ENCODE measurements at regions not wholly inside any gene's neighbourhood (a gene's known extent, or its start where the extent isn't known, plus 50 kb on each side); places are given as distances from the start of the nearest gene placed in this dataset.
"Not testable (repeated sequence)": the region's sequence is repeated elsewhere in the genome, so short reads cannot be mapped to it uniquely, and the experiment has no call there.

- not testable (repeated sequence) for H3K14ac ChIP-seq (ENCODE audit: low read length); H3K18ac ChIP-seq (ENCODE audit: low read length); H2BK5ac ChIP-seq (ENCODE audit: low read depth, low read length, poor library complexity); H3K79me1 ChIP-seq (ENCODE audit: low read length); H3K23ac ChIP-seq (ENCODE audit: low read length); H3K4ac ChIP-seq (ENCODE audit: low read depth, low read length); H3K27ac ChIP-seq (ENCODE audit: low read depth, low read length); H3K9me3 ChIP-seq (ENCODE audit: insufficient read depth, low read depth, low read length); H3K4me3 ChIP-seq (ENCODE audit: low read depth, low read length); DNase-seq; H3K4me1 ChIP-seq (ENCODE audit: control insufficient read depth in 1 of 2, insufficient read depth in 2 of 2, low read length in 2 of 2); H3K79me2 ChIP-seq (ENCODE audit: control insufficient read depth, insufficient read depth, low read length, poor library complexity); H2AK5ac ChIP-seq (ENCODE audit: low read length); H4K8ac ChIP-seq (ENCODE audit: low read depth, low read length); H2BK120ac ChIP-seq (ENCODE audit: insufficient read depth, low read length, poor library complexity); H3K4me2 ChIP-seq (ENCODE audit: low read length); H3K36me3 ChIP-seq (ENCODE audit: control insufficient read depth in 1 of 2, insufficient read depth in 2 of 2, low read length in 2 of 2); H3K9ac ChIP-seq (ENCODE audit: low read length); H2BK12ac ChIP-seq (ENCODE audit: low read length); H4K12ac ChIP-seq (ENCODE audit: low read depth, low read length); H3K27me3 ChIP-seq (ENCODE audit: insufficient read depth, low read length); H2AFZ ChIP-seq (ENCODE audit: insufficient read depth, low read length, poor library complexity); H4K91ac ChIP-seq (ENCODE audit: low read depth, low read length)
- no CpG with 5 or more reads among the region's 6 CpGs for WGBS (ENCODE audit: extremely low coverage, insufficient coverage, insufficient read length)
Observed at GRCh38 chr3:96606865-96607264, 207.5 kb upstream of the EPHA6 start.

GRCh38 chr3:96619475-96619874 is 194.9 kb upstream of the EPHA6 start:
- no peak overlapping the region for H4K8ac ChIP-seq (ENCODE audit: low read depth, low read length)
- DNase-seq, result no peak
- H3K4me2 ChIP-seq (ENCODE audit: low read length), result no peak overlapping the region
- H3K27ac ChIP-seq (ENCODE audit: low read depth, low read length), result no peak overlapping the region
- no peak overlapping the region for H3K18ac ChIP-seq (ENCODE audit: low read length)
- no peak overlapping the region for H2AK5ac ChIP-seq (ENCODE audit: low read length)
- H3K9ac ChIP-seq (ENCODE audit: low read length), result no peak overlapping the region
- no CpG with 5 or more reads among the region's 20 CpGs for WGBS (ENCODE audit: extremely low coverage, insufficient coverage, insufficient read length)
- no peaks in the 10 kb centered on the region for H3K36me3 ChIP-seq (ENCODE audit: control insufficient read depth in 1 of 2, insufficient read depth in 2 of 2, low read length in 2 of 2)
- no peak overlapping the region for H4K12ac ChIP-seq (ENCODE audit: low read depth, low read length)
- no peak overlapping the region for H2BK12ac ChIP-seq (ENCODE audit: low read length)
- H2BK120ac ChIP-seq (ENCODE audit: insufficient read depth, low read length, poor library complexity), result no peak overlapping the region
- no peaks in the 10 kb centered on the region for H3K27me3 ChIP-seq (ENCODE audit: insufficient read depth, low read length)
- H3K4ac ChIP-seq (ENCODE audit: low read depth, low read length), result no peak overlapping the region
- H2AFZ ChIP-seq (ENCODE audit: insufficient read depth, low read length, poor library complexity), result no peak overlapping the region
- no peaks in the 10 kb centered on the region for H3K79me1 ChIP-seq (ENCODE audit: low read length)
- no peak overlapping the region for H3K4me3 ChIP-seq (ENCODE audit: low read depth, low read length)
- H4K91ac ChIP-seq (ENCODE audit: low read depth, low read length), result no peak overlapping the region
- H2BK5ac ChIP-seq (ENCODE audit: low read depth, low read length, poor library complexity), result no peak overlapping the region
- H3K4me1 ChIP-seq (ENCODE audit: control insufficient read depth in 1 of 2, insufficient read depth in 2 of 2, low read length in 2 of 2), result no peaks in the 10 kb centered on the region
- H3K79me2 ChIP-seq (ENCODE audit: control insufficient read depth, insufficient read depth, low read length, poor library complexity), result no peaks in the 10 kb centered on the region
- no peak overlapping the region for H3K14ac ChIP-seq (ENCODE audit: low read length)
- H3K23ac ChIP-seq (ENCODE audit: low read length), result no peak overlapping the region
- H3K9me3 ChIP-seq (ENCODE audit: insufficient read depth, low read depth, low read length), result no peaks in the 10 kb centered on the region

- H3K9ac ChIP-seq (ENCODE audit: low read length), result no peak overlapping the region
- H2AFZ ChIP-seq (ENCODE audit: insufficient read depth, low read length, poor library complexity), result no peak overlapping the region
- H3K27me3 ChIP-seq (ENCODE audit: insufficient read depth, low read length), result no peaks in the 10 kb centered on the region
- H2AK5ac ChIP-seq (ENCODE audit: low read length), result no peak overlapping the region
- no CpG with 5 or more reads among the region's 2 CpGs for WGBS (ENCODE audit: extremely low coverage, insufficient coverage, insufficient read length)
- no peak overlapping the region for H2BK5ac ChIP-seq (ENCODE audit: low read depth, low read length, poor library complexity)
- no peaks in the 10 kb centered on the region for H3K4me1 ChIP-seq (ENCODE audit: control insufficient read depth in 1 of 2, insufficient read depth in 2 of 2, low read length in 2 of 2)
- no peak overlapping the region for H4K8ac ChIP-seq (ENCODE audit: low read depth, low read length)
- H3K79me2 ChIP-seq (ENCODE audit: control insufficient read depth, insufficient read depth, low read length, poor library complexity), result no peaks in the 10 kb centered on the region
- DNase-seq, result no peak
- H3K9me3 ChIP-seq (ENCODE audit: insufficient read depth, low read depth, low read length), result no peaks in the 10 kb centered on the region
- H4K91ac ChIP-seq (ENCODE audit: low read depth, low read length), result no peak overlapping the region
- no peak overlapping the region for H3K4ac ChIP-seq (ENCODE audit: low read depth, low read length)
- no peak overlapping the region for H4K12ac ChIP-seq (ENCODE audit: low read depth, low read length)
- no peak overlapping the region for H2BK12ac ChIP-seq (ENCODE audit: low read length)
- no peak overlapping the region for H3K27ac ChIP-seq (ENCODE audit: low read depth, low read length)
- H3K18ac ChIP-seq (ENCODE audit: low read length), result no peak overlapping the region
- H3K79me1 ChIP-seq (ENCODE audit: low read length), result no peaks in the 10 kb centered on the region
- no peak overlapping the region for H3K4me2 ChIP-seq (ENCODE audit: low read length)
- no peak overlapping the region for H2BK120ac ChIP-seq (ENCODE audit: insufficient read depth, low read length, poor library complexity)
- H3K23ac ChIP-seq (ENCODE audit: low read length), result no peak overlapping the region
- H3K4me3 ChIP-seq (ENCODE audit: low read depth, low read length), result no peak overlapping the region
- H3K14ac ChIP-seq (ENCODE audit: low read length), result no peak overlapping the region
- no peaks in the 10 kb centered on the region for H3K36me3 ChIP-seq (ENCODE audit: control insufficient read depth in 1 of 2, insufficient read depth in 2 of 2, low read length in 2 of 2)
Observed at GRCh38 chr3:96622878-96623277, 191.5 kb upstream of the EPHA6 start.

GRCh38 chr3:96631050-96631449 is 183.3 kb upstream of the EPHA6 start:
- Histone ChIP-seq H3K36me3 (ENCODE audit: control insufficient read depth in 1 of 2, insufficient read depth in 2 of 2, low read length in 2 of 2) (no peaks in the 10 kb centered on the region), H3K27me3 (ENCODE audit: insufficient read depth, low read length) (no peaks in the 10 kb centered on the region), H4K12ac (ENCODE audit: low read depth, low read length) (no peak overlapping the region), H3K9me3 (ENCODE audit: insufficient read depth, low read depth, low read length) (no peaks in the 10 kb centered on the region), H2BK5ac (ENCODE audit: low read depth, low read length, poor library complexity) (no peak overlapping the region), H3K9ac (ENCODE audit: low read length) (no peak overlapping the region), H3K4me2 (ENCODE audit: low read length) (no peak overlapping the region), H3K4ac (ENCODE audit: low read depth, low read length) (no peak overlapping the region), H3K18ac (ENCODE audit: low read length) (no peak overlapping the region), H2BK12ac (ENCODE audit: low read length) (no peak overlapping the region), H4K91ac (ENCODE audit: low read depth, low read length) (no peak overlapping the region), H3K4me1 (ENCODE audit: control insufficient read depth in 1 of 2, insufficient read depth in 2 of 2, low read length in 2 of 2) (no peaks in the 10 kb centered on the region), H3K27ac (ENCODE audit: low read depth, low read length) (no peak overlapping the region), H3K23ac (ENCODE audit: low read length) (no peak overlapping the region), H3K4me3 (ENCODE audit: low read depth, low read length) (no peak overlapping the region), H2BK120ac (ENCODE audit: insufficient read depth, low read length, poor library complexity) (no peak overlapping the region), H3K14ac (ENCODE audit: low read length) (no peak overlapping the region), H2AFZ (ENCODE audit: insufficient read depth, low read length, poor library complexity) (no peak overlapping the region), H3K79me1 (ENCODE audit: low read length) (no peaks in the 10 kb centered on the region), H2AK5ac (ENCODE audit: low read length) (no peak overlapping the region), H4K8ac (ENCODE audit: low read depth, low read length) (no peak overlapping the region), H3K79me2 (ENCODE audit: control insufficient read depth, insufficient read depth, low read length, poor library complexity) (no peaks in the 10 kb centered on the region)
- WGBS (ENCODE audit: extremely low coverage, insufficient coverage, insufficient read length), result no CpG with 5 or more reads among the region's 1 CpG
- DNase-seq, result no peak

Data from trophoblast cell (in vitro differentiated cells and primary cell).